DMS53 (cell line): ENCODE measurements at regions not wholly inside any gene's neighbourhood (a gene's known extent, or its start where the extent isn't known, plus 50 kb on each side); places are given as distances from the start of the nearest gene placed in this dataset.

ENCODE experiments used
- DNase-seq: peaks from one replicate; lab custom pipeline; 2025; lab: John Stamatoyannopoulos, UW

DNA sequence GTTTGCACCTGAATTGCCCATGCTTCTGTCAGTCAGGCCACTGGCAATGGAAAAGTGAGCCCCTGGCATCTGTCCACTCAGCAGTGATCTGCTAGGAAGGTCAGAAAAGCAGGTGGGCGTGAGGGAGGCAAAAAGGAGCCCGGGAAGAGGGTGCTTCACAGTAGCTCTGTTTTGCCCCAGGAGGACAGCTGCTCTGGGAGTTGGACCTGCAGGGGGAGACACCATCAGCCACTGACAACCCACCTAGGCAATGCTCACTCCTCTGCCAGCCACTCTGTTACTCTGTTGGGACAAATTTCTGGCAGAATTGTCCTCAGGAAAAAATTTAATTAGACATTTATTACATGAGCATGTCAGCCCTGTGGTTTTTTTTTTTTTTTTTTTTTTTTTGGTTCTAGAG is 146.4 kb downstream of the LRIG2 start:
- DNase-seq: peak; percentile 12

DNA sequence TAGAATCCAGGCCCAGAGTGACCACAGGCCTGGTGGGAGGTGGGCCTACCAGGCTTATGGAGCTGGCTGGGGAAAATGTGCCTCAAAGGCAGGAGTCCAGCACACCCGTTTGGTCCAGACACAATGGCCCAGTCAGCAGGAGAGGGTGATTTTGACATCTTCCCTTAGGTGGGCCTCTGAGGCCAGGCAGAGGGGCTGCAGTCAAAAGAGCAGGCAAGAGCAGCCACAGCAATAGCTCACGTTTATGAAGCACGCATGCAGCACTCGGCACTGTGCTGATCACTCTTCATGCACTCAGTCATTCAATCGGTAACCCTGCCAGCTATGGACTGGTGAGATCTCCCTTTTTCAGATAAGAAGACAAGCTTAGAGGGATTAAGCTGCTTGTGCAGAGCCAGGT is 146.8 kb downstream of the LRIG2 start:
- DNase-seq: no peak

DNA sequence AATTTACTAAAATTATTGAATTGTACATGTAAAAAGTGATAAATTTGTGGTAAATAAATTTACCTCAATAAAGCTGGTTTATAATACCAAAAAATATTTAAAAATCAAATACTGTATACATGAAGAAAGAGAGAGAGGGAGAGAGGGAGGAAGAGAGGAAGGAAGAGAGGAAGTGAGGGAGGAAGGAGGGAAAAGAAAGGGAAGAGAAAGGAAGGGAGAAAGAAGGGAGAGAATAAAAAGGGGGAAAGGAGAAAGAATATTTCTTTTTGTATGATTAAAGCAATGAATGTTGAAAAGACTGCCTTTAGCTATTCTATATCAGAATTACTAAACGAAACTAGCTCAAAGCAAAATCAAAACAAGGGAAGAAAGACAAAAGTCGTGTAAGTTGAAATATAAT is 150.0 kb downstream of the LRIG2 start:
- no peak for DNase-seq

DNA sequence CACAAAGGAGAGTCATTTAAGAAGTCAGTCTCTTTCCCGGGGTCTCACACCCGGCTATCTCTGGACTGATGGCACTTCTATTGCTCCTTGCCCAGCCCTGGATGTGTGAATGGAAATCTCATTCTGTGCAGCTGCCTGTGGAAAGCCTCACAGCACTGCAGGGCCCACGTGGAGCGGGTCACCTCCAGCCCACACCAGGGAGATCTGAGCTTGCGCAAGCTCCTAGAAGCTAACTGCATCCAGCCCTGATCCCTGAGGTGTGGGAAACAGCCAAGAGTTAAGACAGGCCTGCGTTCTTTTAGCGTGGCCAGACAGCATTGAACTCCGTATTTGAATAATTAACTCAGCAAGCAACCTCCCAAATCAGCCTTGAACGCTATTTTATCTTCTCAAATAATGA is 150.5 kb downstream of the LRIG2 start:
- DNase-seq: no peak

DNA sequence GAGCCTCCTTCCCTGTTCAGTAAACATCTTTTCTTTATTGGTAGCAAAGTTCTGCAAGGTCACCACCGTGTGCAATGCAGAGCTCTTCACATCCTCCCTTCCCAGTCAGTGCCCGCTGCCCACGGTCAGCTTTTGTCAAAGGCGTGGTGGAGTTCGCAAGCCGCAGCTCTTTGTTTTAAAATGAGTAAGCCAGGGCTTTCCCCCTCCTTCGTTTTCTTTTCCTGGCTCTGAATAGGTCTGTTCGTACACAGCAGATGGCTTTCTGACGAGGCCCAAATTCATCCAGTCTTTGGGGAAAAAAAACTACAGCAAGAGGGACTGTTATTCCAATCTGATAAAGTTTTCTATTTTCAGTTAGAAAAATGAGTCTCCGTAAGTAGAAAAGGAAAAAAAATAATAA is 153.2 kb downstream of the LRIG2 start:
- DNase-seq: no peak

DNA sequence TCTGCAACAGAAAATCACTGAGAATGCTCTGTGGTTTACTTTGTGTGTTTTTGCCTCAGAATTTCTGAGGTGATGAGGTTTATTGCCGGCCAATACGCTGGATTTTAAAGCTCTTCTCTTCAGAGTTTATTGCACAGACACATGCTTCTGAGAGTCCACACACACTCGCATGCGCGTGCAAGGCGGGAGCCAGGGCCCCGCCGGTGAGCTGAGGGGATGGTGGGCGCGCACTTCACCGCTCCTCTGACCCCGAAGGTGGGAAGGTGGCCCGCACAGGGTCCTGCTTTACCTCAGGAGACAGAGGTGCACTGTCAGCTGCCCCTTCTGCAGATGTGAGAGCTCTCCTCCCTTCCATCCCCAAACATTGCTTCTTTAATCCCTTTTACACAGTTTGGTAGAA is 158.4 kb upstream of the MAGI3 start:
- no peak for DNase-seq

DNA sequence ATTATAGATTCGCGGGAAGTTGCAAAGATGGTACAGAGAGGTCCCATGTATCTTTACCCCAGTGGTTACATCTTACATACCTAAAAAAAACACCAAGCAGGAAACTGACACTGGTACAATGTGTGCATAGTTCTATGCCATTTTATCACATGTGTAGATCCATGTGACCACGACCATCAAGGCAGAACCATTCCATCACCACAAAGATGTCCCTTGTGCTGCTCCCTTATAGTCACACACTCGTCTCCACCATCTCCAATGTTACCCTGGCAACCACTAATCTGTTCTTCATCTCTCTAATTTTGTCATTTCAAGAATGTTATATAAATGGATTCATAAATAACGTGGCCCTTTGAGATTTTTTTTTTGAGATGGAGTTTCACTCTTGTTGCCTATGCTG is 156.9 kb upstream of the MAGI3 start:
- DNase-seq: no peak

DNA sequence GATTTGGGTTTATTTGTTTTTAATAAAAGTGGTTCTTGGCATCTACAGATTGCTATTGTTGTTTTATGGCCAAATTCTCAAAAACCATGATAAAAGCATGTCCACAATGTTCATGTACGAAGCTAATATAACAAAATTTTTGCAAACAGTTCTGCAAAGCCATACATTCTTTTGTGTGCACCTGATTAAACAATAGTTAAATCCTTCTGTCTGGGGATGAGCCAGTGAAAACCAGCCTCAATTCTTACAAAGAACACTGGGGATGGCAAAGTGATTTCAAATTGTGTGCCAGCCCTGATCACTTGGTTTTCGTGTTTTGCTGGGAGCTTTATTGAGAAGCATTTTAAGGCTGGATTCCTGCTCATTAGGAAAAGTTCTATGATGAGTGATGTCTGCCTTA is 149.1 kb upstream of the MAGI3 start:
- DNase-seq: no peak

DNA sequence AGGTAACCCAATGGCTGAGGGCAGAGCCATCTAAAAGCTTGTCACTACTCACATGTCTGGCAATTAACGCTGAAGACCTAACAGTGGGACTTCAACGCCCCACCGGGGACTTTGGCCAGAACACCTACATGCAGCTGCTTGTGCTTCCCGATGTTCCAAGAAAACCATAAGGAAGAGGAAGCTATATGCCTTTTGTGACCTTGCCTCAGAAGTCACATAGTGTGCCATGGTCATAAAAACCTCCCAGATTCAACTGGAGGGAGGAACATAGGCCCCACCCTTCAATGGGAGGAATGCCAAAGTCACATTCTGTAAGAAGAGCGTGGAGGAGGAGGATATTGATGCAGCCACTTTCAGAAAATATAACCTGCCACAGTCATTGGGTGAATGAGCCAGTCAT is 147.8 kb upstream of the MAGI3 start:
- DNase-seq: no peak

DNA sequence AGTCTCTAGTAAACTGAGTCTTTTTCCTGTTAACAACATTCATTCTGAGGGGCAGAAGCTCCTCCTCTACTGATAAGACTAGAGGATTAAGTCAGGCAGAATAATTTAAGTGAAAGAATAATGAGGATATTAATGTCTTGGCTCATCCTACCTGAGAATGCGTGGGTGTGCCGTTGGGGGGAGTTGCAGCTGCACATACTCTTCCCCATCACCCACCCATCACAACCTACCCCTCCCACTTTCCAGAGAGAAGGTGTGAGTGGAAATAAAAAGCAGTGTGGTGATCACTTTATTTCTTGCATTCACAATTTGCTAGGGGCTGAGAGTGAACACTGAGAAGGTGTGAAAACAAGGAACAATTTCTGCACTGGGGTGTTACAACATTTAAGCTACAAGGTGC is 146.8 kb upstream of the MAGI3 start:
- no peak for DNase-seq

DNA sequence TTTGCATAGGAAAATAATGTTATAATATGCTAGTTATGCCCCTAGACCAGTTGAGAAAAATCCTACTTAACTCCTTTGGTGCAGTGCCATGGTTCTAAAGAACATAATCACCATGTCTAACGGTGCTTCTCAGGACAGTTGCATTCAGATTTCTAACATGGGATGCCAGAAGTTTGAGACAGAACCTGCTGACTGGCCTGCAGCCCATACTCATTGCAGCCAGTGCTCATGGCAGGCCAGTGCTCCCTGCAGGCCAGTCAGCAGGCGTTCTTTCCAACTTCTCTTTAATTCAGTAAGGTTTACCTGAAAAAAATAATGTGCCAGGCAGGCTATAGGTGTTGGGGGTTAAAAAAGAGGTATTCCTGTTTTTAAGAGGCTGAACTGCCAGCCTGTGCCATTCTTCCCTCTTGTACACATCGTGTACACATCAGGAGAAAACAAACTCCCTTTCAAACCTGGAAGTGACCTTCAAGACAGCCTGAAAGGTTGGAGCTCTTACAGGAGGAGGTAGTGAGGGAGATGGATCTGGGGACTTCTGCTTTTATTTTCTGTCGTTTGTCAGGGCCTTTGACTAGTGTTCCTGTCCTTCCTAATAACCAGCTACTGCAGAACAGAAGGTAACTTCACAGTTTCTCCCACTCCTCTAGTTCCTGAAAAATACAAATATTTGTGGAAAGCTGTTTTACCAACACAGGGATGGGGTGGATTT is 146.0 kb upstream of the MAGI3 start:
- DNase-seq: no peak

DNA sequence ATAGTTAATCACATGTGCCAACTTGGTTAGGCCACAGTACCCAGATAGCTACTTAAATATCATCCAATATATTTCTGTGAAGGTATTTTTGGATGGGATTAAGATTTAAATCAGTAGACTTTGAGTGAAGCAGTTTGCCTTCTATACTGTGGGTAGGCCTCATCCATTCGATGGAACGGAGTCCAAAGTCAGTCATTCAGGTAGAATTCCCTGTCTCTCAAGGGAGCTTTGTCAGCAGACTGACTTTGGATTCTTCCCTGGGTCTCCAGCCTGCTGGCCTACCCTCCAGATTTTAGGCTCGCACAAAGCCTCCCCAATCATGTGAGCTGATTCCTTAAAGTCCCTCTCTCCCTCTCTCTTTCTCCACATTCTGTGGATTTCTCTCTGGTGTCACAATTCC is 145.1 kb upstream of the MAGI3 start:
- DNase-seq: no peak

DNA sequence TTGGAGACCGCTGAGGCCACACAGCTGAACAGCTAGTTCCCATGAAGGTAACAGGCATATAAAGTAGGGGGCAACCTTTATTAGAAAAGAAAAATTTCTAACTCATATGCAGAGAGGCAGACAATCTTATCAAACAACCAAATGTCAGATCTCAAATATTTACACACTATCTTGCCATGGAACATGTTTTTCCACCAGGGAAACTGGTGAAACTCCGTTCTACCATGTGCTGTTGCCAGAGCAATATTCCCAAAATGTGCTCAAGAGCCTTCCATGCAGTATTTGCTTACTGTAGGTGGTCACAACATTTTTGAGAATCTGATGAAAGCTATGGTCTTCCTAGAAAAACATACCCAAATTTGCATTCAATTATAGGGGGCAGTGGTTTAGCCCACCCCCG is 143.4 kb upstream of the MAGI3 start:
- no peak for DNase-seq

DNA sequence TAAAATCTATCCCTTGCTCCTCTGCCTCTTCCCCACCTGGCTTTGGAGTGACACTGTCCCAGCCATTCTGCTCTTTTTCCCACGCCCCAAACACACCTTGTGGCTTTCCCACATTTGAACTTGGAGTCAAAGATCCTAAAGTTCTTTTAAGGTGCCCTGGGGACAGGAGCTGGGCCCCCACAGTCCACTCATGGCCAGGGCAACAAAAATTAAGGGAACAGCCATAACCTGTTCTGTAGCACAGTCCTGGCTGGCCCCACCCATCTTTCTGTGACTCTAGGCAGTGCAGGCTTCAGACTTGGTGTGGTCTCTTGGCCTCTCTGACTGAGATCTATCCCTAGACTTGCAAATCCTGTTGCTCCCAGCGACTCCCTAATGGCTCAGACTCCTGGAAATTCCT is 143.0 kb upstream of the MAGI3 start:
- DNase-seq: no peak

DNA sequence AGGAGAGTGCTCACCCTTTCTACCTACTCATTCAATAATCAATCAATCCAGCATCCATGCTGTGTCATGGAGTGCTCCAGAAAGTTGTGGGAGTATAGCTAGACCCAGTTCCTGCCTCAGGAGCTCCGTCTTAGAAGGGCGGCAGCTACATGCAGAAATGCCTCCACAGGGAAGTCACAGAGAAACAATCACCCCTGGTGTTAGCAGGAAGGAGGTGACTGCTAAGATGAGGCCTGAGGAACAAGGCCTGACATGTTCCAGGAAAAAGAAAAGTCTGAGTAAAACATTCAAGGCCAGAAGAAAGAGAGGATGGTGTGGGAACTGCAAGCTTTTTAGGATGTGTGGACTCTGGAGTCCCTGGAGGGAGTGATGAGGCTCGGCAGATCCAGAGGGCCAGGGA is 142.5 kb upstream of the MAGI3 start:
- DNase-seq: no peak

DNA sequence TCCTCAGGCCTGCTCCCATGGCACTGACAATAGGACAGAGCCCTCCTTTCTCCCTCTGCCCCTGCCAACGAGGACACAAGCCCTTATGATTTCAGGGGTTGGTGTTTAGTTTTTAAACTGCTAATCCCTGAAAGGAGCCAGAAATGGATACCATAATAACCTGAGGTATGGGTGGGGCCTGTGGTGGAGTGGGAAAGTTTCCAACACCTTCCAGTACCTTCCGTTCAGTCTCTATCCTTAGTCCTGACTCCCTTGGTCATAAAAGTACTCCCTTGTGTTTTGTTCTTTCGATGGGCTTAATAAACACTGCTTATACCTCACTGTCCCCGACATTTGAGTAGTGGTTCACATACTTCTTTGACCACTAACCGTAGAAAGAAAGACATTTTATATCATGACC is 141.8 kb upstream of the MAGI3 start:
- no peak for DNase-seq

DNA sequence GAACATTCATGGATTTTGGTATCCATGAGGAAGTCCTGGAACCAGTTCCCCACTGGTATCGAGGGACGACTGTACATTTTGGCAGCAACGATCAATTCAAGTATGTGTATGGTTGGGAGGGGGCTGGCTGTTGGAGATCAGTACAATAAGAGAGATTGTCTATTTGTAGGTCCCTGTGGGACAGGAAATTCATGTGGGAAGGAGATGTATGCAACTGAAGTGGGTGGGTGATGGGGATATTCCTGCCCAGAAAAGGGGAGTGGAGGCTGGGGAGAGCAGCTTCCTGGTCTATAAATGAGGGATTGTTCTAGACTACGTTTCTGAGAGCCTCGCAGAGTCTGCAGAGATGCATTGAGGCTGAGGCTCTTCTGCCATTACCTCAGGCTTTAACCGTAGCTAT is 140.2 kb upstream of the MAGI3 start:
- no peak for DNase-seq

DNA sequence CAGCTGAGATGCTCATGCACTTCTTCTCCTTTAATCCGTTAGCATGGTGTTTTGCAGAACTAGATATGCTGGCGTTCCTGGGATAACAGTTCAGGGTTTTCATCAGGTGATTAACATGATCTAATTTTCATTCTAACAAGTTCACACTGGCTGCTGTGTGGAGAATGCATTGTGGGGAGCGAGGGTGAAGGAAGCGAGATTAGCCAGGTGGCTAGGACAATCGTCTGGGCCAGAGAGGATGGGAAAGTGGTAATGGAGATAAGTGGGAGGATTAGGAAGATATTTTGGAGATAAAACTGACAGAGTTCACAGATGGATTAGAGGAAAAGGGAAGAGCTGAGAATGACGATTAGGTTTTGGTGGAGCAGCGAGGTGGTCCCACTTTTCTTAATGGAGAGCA is 138.1 kb upstream of the MAGI3 start:
- no peak for DNase-seq

DNA sequence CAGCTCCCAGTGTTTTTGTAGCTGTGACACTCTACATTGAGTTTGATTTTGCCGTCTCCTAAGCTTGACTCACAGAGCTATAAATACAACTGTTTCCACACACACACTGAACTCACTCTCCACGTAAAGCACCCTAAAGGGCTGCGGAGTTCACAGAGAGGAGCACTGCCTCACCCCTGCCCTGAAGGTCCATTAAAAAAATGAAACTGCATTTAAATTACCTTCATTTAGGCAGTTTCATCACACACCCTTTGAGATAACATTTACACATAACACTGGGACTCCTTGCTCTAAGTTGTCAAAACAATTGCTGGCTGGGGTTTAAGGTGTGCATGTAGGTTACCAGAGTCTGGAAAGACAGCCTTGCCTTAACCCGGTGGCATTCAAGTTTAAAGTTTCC is 137.1 kb upstream of the MAGI3 start:
- no peak for DNase-seq

DNA sequence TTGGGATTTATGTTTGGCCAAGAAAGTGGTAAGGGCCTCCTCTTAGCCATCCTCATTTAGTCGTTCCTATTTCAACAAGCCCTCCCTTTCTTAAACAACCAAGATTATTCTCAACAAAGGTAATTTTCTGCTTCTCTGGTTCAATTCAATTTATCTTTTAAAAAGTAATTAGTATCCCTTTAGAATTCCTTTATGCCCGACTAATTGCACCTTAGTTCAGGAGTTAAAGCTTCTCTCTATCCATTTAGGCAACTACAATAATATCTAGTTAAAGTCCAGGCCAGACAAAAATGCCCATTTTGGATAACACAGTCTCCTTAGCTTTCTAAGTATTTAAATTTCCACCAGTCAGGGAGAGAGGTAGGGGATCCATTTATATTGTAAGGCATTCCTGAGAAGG is 136.7 kb upstream of the MAGI3 start:
- DNase-seq: no peak

DNA sequence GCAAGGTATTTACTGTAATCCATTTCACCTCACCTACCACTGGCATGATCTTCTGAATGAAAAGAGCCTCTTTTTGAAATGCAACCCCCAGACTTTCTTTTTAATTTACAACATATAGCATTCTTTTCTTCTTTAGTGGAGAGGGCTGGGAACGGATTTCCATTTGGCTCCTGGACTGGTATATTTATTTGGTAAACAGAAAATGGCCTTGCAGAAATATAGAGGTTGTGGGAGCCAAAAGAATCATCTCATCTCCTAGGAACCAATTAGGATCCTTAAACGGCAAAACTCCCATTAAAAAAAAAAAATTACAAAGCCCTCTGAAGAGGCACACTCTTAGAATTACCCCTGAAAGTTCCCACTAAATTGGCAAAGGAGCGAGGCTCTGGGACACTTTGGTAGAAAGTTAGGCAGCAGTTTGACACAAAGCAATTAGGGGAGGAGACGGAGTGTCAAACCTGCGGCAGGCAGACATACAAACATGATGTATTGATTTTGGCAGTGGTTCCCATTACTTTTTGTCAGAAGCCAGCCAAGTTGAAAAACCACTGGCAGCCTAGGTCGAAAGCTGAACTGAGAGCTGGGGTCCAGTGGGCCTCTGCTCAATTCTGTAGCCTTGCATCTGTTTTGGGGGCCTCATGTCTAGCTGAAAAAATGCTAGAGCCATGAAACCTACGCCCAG is 135.1 kb upstream of the MAGI3 start:
- no peak for DNase-seq

DNA sequence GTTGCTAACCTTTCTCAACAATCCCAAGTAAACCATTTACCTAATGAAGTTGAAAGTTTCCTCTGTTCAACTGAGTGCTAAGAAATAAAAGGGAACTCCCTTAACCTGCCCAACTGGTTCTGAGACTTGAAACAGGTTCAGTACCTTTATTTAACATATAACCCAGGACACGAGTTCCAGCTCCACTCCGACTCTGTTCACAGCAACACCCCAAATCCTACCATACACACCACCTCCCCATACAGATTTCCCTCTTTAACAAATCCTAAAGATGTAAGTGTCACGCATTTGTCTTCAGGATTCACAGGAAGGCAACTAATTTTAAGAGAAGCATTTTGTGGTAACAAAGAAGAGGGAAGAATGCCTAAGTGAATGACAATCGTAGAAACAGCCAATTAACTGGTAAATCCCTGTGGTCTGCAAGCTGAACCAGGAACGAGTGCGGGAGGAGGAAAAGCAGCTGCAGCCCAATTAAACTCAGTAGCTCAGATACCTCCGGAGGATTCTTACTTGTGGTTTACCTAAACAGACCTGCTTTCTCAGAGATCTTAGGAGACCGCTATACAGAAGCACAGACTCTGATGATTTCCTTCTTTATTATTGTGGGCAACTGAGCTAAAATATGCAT is 134.5 kb upstream of the MAGI3 start:
- DNase-seq: peak; percentile 45

DNA sequence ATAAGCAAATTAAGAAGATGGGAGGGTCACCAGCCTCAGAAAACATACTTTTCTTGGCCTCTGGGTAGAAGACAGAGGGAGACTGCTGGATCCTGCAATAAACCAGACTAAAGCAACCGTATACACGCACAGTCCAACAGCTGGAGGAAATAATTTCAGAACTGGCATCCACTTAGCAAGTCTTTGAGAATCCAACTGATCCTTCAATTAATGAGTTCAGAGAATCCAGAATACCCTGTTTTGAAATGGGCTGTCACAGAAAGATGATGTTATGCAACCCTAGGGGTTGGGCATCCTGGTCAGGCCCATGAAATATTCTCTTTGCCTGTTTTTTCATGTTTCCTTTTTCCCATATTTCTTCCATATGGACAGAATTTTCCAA is 134.0 kb upstream of the MAGI3 start:
- no peak for DNase-seq

DNA sequence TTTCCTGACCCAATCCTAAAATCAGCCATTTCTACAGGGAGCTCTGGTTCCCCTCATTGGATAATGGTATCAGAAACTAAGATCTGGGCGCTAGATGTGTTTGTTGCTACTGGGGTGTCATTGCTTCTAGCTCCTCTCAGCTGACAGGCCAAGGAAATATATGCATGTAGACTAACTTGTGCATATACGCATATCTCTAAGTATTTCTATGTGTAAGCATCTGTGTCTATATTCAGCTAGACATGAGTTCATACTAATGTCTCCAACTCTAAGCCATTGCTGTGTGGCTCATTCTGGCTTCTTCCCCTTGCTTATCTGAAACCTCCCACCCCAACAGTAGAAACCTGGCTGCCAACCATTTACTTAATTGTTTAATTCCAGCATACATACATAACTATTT is 130.3 kb upstream of the MAGI3 start:
- DNase-seq: no peak
